NCI-H748 (cell line): ENCODE measurements at regions not wholly inside any gene's neighbourhood (a gene's known extent, or its start where the extent isn't known, plus 50 kb on each side); places are given as distances from the start of the nearest gene placed in this dataset.
A peak's percentile ranks its signal among the peaks of the same experiment; 100 is the strongest.
"Not testable (repeated sequence)": the region's sequence is repeated elsewhere in the genome, so short reads cannot be mapped to it uniquely, and the experiment has no call there.

Experiments
- DNase-seq: peaks from one replicate; lab custom pipeline; 2025; ENCODE audit not compliant: unreplicated experiment; lab: John Stamatoyannopoulos, UW

DNA sequence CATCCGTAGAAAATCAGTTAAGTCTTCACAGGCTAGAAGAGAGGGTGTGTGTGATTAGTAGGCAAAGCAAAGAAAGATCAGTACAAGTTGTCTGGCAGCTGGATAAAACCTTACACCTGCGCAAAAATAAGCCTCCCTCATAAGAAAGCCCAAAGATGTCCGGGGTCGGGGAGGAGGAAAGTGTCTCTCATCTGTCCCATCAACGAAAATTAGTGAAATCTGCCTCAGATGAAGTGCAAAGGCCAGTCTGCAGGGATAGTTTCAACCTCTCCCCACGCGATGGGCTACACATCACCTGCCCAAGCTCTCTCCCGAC, 333.9 kb downstream of the SRGAP2C start:
- no peak for DNase-seq

DNA sequence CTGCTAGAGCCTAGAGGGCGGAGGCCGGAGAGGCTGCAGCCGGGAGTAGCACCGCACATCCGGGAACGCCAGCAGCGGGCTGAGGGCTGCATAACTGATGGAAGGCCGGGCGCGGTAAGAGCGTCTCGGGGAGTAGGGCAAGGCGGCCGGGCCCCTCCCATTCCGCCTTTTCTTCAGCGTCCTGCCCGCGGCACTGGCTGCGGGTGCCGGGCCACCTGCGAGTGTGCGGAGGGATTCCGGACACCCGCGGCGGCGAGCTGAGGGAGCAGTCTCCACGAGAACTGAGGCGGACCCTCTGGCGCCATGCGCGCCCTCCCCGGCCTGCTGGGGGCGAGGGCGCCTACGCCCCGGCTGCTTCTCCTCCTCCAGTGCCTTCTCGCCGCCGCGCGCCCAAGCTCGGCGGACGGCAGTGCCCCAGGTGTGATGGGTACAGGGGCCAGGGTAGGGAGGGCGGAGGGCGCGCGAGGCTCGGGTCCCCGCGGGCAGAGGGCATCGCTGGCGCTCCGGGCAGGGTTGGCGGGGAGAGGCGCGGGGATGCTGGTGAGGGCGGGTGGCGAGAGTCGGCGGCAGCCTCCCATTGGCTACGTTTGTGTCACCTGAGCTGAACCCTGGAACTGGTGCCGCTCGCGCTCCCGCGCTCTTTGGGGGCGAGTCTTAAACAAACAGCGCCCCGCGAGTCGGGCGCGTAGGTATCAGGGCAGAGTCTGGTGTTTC, 334.4 kb downstream of the SRGAP2C start:
- peak; percentile 95 for DNase-seq

- peak; percentile 43 for DNase-seq
Measured at GRCh38 chr1:121519756-121520286, 335.0 kb downstream of the SRGAP2C start.

- DNase-seq, result peak; percentile 84
Measured at GRCh38 chr1:121522061-121522759, 337.4 kb downstream of the SRGAP2C start.

DNA sequence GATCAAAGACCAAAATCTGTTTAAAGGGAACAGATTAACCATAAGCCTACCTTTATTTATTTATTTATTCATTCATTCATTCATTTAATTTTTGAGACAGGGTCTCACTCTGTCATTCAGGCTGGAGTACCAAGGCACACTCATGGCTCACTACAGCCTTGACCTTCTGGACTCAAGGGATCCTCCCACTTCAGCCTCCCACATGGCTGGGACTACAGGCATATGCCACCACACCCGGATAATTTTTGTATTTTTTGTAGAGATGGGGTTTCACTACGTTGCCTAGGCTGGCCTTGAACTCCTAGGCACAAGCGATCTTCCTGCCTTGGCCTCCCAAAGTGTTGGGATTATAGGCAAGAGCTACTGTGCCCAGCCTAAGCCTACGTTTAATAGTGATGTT, 338.3 kb downstream of the SRGAP2C start:
- DNase-seq, result not testable (repeated sequence)

GRCh38 chr1:121525355-121525754, 340.6 kb downstream of the SRGAP2C start:
- no peak for DNase-seq

GRCh38 chr1:121528958-121529357, 344.2 kb downstream of the SRGAP2C start:
- not testable (repeated sequence) for DNase-seq

- not testable (repeated sequence) for DNase-seq
Measured at GRCh38 chr1:121530026-121530425, 345.3 kb downstream of the SRGAP2C start.

DNA sequence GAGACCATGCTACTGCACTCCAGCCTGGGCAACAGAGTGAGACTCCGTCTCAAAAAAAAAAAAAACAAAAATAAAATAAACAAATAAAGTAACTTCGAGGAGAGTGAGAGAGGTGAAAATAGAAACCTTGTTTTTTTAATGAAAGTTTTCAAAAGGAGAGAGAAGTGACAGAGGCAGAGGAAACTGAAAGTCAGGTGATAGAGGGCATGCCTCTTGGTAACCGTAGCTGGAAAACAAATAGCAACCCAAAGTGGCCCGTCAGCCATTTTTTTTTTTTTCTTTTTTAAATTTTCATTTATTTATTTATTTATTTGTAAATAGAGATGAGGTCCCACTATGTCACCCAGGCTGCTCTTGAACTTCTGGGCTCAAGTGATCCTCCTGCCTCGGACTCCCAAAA, 347.0 kb downstream of the SRGAP2C start:
- not testable (repeated sequence) for DNase-seq

GRCh38 chr1:121538148-121538547, 353.4 kb downstream of the SRGAP2C start:
- DNase-seq, result peak; percentile 76

GRCh38 chr1:121538943-121539575, 354.3 kb downstream of the SRGAP2C start:
- peak; percentile 30 for DNase-seq

DNA sequence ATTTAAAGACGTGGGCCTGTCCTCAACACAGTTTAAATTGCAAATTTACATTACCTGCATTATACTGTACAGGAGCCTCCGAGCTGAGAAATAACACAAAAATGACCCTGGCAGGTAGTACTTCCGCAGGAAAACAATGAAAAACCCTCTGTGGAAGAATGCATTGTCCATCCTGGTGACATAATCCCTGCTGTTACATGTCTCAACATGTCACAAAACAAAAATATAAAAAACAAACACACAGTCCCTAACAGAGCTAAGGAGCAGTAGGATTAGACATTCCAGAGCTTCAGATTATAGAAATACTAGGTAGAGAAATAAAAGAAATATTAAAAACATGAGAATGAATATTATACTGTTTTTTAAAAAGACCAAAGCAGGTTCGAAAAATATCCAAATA, 359.2 kb downstream of the SRGAP2C start:
- DNase-seq, result not testable (repeated sequence)

GRCh38 chr1:121544500-121544899, 359.7 kb downstream of the SRGAP2C start:
- DNase-seq, result no peak

- not testable (repeated sequence) for DNase-seq
Measured at GRCh38 chr1:121545899-121546298, 361.1 kb downstream of the SRGAP2C start.

GRCh38 chr1:121546830-121547591, 362.2 kb downstream of the SRGAP2C start:
- no peak for DNase-seq

- not testable (repeated sequence) for DNase-seq
Measured at GRCh38 chr1:121547726-121548125, 363.0 kb downstream of the SRGAP2C start.

- DNase-seq, result not testable (repeated sequence)
Measured at GRCh38 chr1:121550817-121551216, 366.0 kb downstream of the SRGAP2C start.

GRCh38 chr1:121551491-121551890, 366.7 kb downstream of the SRGAP2C start:
- DNase-seq, result not testable (repeated sequence)

- DNase-seq, result not testable (repeated sequence)
Measured at GRCh38 chr1:121556560-121556959, 371.8 kb downstream of the SRGAP2C start.

GRCh38 chr1:121558034-121558433, 373.3 kb downstream of the SRGAP2C start:
- not testable (repeated sequence) for DNase-seq

GRCh38 chr1:121558514-121558913, 373.7 kb downstream of the SRGAP2C start:
- DNase-seq, result no peak
